ENCODE measurements at regions not wholly inside any gene's neighbourhood (a gene's known extent, or its start where the extent isn't known, plus 50 kb on each side); places are given as distances from the start of the nearest gene placed in this dataset.

DNA sequence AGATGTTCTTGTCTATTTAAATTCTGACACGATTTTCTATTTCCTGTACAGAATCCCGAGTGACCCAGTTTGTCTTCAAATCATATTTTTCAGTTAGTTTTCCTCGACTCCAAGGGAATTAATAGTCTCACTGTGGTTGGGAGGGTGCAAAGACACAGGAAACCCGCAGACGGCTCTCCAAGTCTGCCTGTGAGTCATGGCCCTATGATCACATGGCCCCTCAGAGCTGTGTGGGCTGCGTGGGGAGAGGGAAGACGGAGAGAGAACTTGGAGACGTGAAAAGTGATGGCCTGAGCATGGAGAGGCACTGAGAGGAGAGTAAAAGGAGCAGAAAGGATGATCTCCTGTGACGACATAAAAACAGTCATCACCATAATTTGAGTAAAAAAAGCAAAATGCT is 989.9 kb downstream of the DCDC2C start:
- Mint-ChIP-seq H3K27ac (no peak overlapping the region), H3K27me3 (no peaks in the 10 kb centered on the region), H3K9me3 (peaks cover 2% of the 10 kb centered on the region), H3K36me3 (ENCODE audit: low read depth) (no peaks in the 10 kb centered on the region), H3K4me1 (no peaks in the 10 kb centered on the region), H3K4me3 (no peak overlapping the region)
- ATAC-seq (ENCODE audit: low read depth) (no peak), DNase-seq (no peak)
- intact Hi-C loops (cut with micrococcal nuclease), result no loop called here
- POLR2A ChIA-PET, result no interaction called here
- CTCF ChIA-PET, result no interaction called here
- TF ChIP-seq, protein P1, sequence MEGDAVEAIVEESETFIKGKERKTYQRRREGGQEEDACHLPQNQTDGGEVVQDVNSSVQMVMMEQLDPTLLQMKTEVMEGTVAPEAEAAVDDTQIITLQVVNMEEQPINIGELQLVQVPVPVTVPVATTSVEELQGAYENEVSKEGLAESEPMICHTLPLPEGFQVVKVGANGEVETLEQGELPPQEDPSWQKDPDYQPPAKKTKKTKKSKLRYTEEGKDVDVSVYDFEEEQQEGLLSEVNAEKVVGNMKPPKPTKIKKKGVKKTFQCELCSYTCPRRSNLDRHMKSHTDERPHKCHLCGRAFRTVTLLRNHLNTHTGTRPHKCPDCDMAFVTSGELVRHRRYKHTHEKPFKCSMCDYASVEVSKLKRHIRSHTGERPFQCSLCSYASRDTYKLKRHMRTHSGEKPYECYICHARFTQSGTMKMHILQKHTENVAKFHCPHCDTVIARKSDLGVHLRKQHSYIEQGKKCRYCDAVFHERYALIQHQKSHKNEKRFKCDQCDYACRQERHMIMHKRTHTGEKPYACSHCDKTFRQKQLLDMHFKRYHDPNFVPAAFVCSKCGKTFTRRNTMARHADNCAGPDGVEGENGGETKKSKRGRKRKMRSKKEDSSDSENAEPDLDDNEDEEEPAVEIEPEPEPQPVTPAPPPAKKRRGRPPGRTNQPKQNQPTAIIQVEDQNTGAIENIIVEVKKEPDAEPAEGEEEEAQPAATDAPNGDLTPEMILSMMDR (IDR thresholded peaks at IDR 0.05), result no peak

DNA sequence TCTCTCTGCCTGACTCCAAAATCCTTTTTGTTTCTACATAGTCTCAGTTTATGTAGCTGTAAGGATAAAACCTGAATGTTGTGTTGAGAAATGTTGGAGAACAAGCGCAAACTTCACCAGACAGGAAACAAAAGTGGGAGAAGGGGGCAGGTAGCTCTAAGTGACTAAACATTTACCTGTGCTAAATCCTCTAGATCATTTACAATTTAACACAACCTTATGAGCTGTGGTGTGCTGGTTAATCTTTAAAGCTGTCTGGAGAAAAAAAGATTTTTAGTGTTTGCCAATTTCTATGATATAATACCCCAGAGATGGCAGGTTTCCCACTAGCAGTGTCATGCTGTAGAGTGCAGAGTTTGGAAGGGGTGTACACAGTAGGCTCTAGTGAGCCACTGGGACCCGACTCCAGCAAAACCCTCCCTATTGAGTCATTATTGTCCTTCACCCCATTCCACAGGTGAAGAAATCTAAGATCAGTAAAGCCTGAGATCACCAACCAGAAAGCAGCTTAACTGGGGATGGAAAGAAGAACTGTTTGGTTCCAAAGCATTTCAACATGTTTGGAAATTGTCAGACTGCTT is 992.0 kb downstream of the DCDC2C start:
- ATAC-seq (ENCODE audit: low read depth) (no peak), DNase-seq (no peak)
- intact Hi-C loops (cut with micrococcal nuclease), result no loop called here
- TF ChIP-seq, protein P1 (IDR thresholded peaks at IDR 0.05), result no peak
- CTCF ChIA-PET, result no interaction called here
- Mint-ChIP-seq H3K36me3 (ENCODE audit: low read depth) (no peaks in the 10 kb centered on the region), H3K27me3 (no peaks in the 10 kb centered on the region), H3K4me1 (no peaks in the 10 kb centered on the region), H3K27ac (no peak overlapping the region), H3K9me3 (peaks cover 2% of the 10 kb centered on the region), H3K4me3 (no peak overlapping the region)
- POLR2A ChIA-PET, result no interaction called here

DNA sequence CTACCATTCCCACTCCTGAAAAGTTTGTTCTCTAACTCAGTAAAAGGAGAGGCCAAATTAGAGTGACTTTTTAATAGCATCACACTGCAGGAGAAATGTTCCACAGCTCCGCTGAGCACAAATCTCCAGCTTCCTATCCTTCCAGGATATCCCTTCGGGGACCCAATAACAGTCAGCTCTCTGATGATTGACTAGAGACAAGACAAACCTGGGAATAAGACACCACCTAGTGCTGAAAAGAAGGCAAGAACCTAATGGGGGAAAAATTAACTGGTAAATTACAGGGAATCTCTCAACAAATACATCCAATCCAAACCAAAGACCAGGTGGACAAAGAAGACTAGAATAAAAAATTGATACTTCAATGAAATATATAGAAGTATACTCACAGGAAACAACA is 977.1 kb upstream of the SOX11 start:
- ChIA-PET CTCF (no interaction called here), POLR2A (no interaction called here)
- Mint-ChIP-seq H3K4me3 (no peak overlapping the region), H3K9me3 (peaks cover 13% of the 10 kb centered on the region), H3K4me1 (no peaks in the 10 kb centered on the region), H3K27ac (no peak overlapping the region), H3K36me3 (ENCODE audit: low read depth) (no peaks in the 10 kb centered on the region), H3K27me3 (no peaks in the 10 kb centered on the region)
- TF ChIP-seq, protein P1 (IDR thresholded peaks at IDR 0.05), result no peak
- intact Hi-C loops (cut with micrococcal nuclease), result no loop called here
- DNase-seq (no peak), ATAC-seq (ENCODE audit: low read depth) (no peak)

DNA sequence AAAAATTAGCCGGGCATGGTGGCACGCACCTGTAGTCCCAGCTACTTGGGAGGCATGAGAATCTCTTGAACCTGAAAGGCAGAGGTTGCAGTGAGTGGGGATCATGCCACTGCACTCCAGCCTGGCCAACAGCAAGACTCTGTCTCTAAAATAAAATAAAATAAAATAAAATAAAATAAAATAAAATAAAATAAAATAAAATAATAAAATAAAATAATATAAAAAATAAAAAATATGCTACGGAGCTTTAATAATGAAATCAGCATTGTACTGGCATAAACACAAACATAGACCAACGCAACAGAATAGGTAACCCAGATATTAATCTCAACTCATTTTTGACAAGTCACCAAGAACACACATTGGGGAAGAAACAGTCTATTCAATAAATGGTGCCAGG is 973.4 kb upstream of the SOX11 start:
- H3K4me1 Mint-ChIP-seq, result no peaks in the 10 kb centered on the region
- ChIA-PET POLR2A (no interaction called here), CTCF (no interaction called here)
- H3K36me3 Mint-ChIP-seq (ENCODE audit: low read depth), result no peaks in the 10 kb centered on the region
- intact Hi-C loops (cut with micrococcal nuclease), result no loop called here
- ATAC-seq (ENCODE audit: low read depth) (no peak), DNase-seq (no peak)
- no peak overlapping the region for H3K4me3 Mint-ChIP-seq
- no peaks in the 10 kb centered on the region for H3K27me3 Mint-ChIP-seq
- no peak overlapping the region for H3K27ac Mint-ChIP-seq
- TF ChIP-seq, protein P1 (IDR thresholded peaks at IDR 0.05), result no peak
- H3K9me3 Mint-ChIP-seq, result peaks cover 16% of the 10 kb centered on the region

DNA sequence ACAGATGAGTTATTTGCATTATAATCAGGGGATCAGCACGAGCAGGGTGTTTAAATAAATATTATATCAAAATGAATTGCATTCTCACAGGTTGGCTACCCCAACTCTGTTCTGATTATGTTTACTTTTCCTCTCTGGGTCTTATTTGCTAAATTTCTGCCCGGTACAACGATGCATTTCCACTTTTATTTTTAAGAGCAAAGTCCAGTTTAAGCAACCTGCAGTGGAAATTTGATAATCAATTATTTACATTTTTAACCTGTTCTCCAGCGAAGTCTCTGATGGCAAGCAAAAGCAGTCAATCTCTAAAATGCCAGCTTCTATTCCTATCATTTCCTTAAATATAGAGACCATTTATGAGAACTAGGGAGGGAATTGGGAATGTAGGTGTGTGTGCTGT is 966.6 kb upstream of the SOX11 start:
- TF ChIP-seq, protein P1 (IDR thresholded peaks at IDR 0.05), result no peak
- Mint-ChIP-seq H3K36me3 (ENCODE audit: low read depth) (no peaks in the 10 kb centered on the region), H3K27me3 (no peaks in the 10 kb centered on the region), H3K4me1 (no peaks in the 10 kb centered on the region), H3K4me3 (no peak overlapping the region), H3K27ac (no peak overlapping the region), H3K9me3 (peaks cover 6% of the 10 kb centered on the region)
- ChIA-PET POLR2A (no interaction called here), CTCF (no interaction called here)
- no peak for ATAC-seq (ENCODE audit: low read depth)
- no peak for DNase-seq
- intact Hi-C loops (cut with micrococcal nuclease), result no loop called here

Data from activated B cell treated with CpG ODN at 0.5 μM for 24 hours (primary cell).